OCI-LY7 (cell line): ENCODE measurements at regions not wholly inside any gene's neighbourhood (a gene's known extent, or its start where the extent isn't known, plus 50 kb on each side); places are given as distances from the start of the nearest gene placed in this dataset.

Source experiments
- BruUV-seq: library from RNA; stranded (reverse); fragments of 400-500 nt; replicated peaks from 2 replicates; lab custom pipeline; 2021; lab: Mats Ljungman, UMichigan
- CTCF ChIA-PET: fragments of 300-600 bp; sonication (Branson Sonifier 250); formaldehyde crosslinking; loops from one replicate; lab custom pipeline; 2022; ENCODE audit warnings: antibody characterized with exemption; ENCODE audit not compliant: unreplicated experiment; lab: Charles Lee
- POLR2A ChIA-PET: fragments of 300-600 bp; sonication (Branson Sonifier 250); formaldehyde crosslinking; loops from one replicate; lab custom pipeline; 2022; ENCODE audit warnings: antibody characterized with exemption; lab: Charles Lee
- DNase-seq: peaks from one replicate; pipeline ENCODE4 v3.0.0-alpha.2; 2015; ENCODE audit warnings: low spot score
- H2AFZ ChIP-seq: fragments of 200-600 bp; sonication (generic), shearing (Covaris generic); 2 replicates; pipeline ENCODE4 v1.6.1; 2014; ENCODE audit warnings: mild to moderate bottlenecking, antibody characterized with exemption, low read length, moderate library complexity
- H3K27ac ChIP-seq: fragments of 200-600 bp; sonication (generic); 2 replicates; pipeline ENCODE4 v1.5.1; 2014; ENCODE audit warnings: mixed run types, low read depth, mild to moderate bottlenecking, moderate library complexity, low read length, inconsistent platforms; ENCODE audit not compliant: poor library complexity, severe bottlenecking
- H3K36me3 ChIP-seq: fragments of 200-600 bp; sonication (generic); 2 replicates; pipeline ENCODE4 v1.6.1; 2014; ENCODE audit warnings: mild to moderate bottlenecking, antibody characterized with exemption, low read length, moderate library complexity, mixed read lengths; ENCODE audit not compliant: insufficient read depth
- H3K4me1 ChIP-seq: fragments of 200-600 bp; sonication (generic); 2 replicates; pipeline ENCODE4 v1.5.1; 2014; ENCODE audit warnings: mild to moderate bottlenecking, low read length; ENCODE audit not compliant: insufficient read depth, poor library complexity, severe bottlenecking
- H3K4me2 ChIP-seq: fragments of 200-600 bp; sonication (generic); 2 replicates; pipeline ENCODE4 v1.6.1; 2014; ENCODE audit warnings: mild to moderate bottlenecking, low read length
- H3K4me3 ChIP-seq: fragments of 200-600 bp; sonication (generic); 2 replicates; pipeline ENCODE4 v1.5.1; 2014; ENCODE audit warnings: mild to moderate bottlenecking, low read depth, low read length; ENCODE audit not compliant: poor library complexity, severe bottlenecking
- H3K79me2 ChIP-seq: fragments of 200-600 bp; sonication (generic); 2 replicates; pipeline ENCODE4 v1.6.1; 2016; ENCODE audit warnings: low read depth, mild to moderate bottlenecking, low read length, moderate library complexity, mixed read lengths; ENCODE audit not compliant: insufficient read depth
- H3K9me2 ChIP-seq: fragments of 200-600 bp; sonication (generic); 2 replicates; pipeline ENCODE4 v1.6.1; 2016; ENCODE audit warnings: mild to moderate bottlenecking, low read length, mixed read lengths; ENCODE audit not compliant: insufficient read depth
- H3K9me3 ChIP-seq: fragments of 200-600 bp; sonication (generic); 2 replicates; pipeline ENCODE4 v1.6.1; 2014; ENCODE audit warnings: mild to moderate bottlenecking, mixed run types, low read length, mixed read lengths
- H4K20me1 ChIP-seq: fragments of 200-600 bp; sonication (generic); 2 replicates; pipeline ENCODE4 v1.6.1; 2014; ENCODE audit warnings: mild to moderate bottlenecking, antibody characterized with exemption, low read length, moderate library complexity, mixed read lengths; ENCODE audit not compliant: insufficient read depth
- EZH2phosphoT487 ChIP-seq: fragments of 200-600 bp; sonication (generic); IDR thresholded peaks from 2 replicates; pipeline ENCODE4 v1.6.1; 2018; ENCODE audit warnings: low read depth, borderline replicate concordance, mild to moderate bottlenecking, mixed run types, antibody characterized with exemption, low read length, moderate library complexity, mixed read lengths
- intact Hi-C: fragments of 100-400 bp; cut with micrococcal nuclease; formaldehyde crosslinking; loops from one replicate; pipeline ENCODE4 v1.10.0; 2022; ENCODE audit not compliant: unreplicated experiment
- TF ChIP-seq, protein P1 (sequence below): fragments of 200-600 bp; sonication (generic); conservative IDR thresholded peaks from 2 replicates; pipeline ENCODE4 v1.5.1; 2014; ENCODE audit warnings: mild to moderate bottlenecking, antibody characterized with exemption, low read length, moderate library complexity, mixed read lengths

DNA sequence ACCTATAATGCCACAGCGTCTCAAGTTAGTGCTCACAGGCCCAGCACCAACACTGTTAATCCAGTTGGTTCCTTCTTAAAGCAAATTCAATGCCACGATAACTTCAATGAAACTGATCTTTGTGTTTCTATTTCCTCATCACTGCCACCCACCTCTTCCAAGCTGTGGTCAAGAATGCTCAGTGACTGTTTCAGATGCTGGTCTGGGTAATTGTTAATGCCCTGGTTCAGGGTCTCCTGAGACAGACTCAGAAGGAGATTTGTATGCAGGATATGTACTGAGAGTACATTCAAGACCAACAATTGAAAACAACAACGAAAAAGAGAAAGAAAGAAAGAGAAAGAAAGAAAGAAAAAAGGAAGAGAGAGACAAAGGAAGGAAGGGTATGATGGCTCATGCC lies 505.3 kb downstream of the TLE4 start:
- no peaks in the 10 kb centered on the region for H3K9me2 ChIP-seq
- H3K27ac ChIP-seq = no peak overlapping the region
- H3K4me2 ChIP-seq = no peak overlapping the region
- no peak overlapping the region for H3K4me3 ChIP-seq
- H3K79me2 ChIP-seq = no peaks in the 10 kb centered on the region
- H2AFZ ChIP-seq = no peak overlapping the region
- BruUV-seq = no TSS peak
- TF ChIP-seq EZH2phosphoT487 = no peak
- TF ChIP-seq, protein P1, sequence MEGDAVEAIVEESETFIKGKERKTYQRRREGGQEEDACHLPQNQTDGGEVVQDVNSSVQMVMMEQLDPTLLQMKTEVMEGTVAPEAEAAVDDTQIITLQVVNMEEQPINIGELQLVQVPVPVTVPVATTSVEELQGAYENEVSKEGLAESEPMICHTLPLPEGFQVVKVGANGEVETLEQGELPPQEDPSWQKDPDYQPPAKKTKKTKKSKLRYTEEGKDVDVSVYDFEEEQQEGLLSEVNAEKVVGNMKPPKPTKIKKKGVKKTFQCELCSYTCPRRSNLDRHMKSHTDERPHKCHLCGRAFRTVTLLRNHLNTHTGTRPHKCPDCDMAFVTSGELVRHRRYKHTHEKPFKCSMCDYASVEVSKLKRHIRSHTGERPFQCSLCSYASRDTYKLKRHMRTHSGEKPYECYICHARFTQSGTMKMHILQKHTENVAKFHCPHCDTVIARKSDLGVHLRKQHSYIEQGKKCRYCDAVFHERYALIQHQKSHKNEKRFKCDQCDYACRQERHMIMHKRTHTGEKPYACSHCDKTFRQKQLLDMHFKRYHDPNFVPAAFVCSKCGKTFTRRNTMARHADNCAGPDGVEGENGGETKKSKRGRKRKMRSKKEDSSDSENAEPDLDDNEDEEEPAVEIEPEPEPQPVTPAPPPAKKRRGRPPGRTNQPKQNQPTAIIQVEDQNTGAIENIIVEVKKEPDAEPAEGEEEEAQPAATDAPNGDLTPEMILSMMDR = no peak
- H3K36me3 ChIP-seq = no peaks in the 10 kb centered on the region
- intact Hi-C loops = no loop called here
- no peaks in the 10 kb centered on the region for H3K4me1 ChIP-seq
- no peaks in the 10 kb centered on the region for H3K9me3 ChIP-seq
- no peaks in the 10 kb centered on the region for H4K20me1 ChIP-seq
- POLR2A ChIA-PET = no interaction called here
- CTCF ChIA-PET = no interaction called here
- DNase-seq = no peak

DNA sequence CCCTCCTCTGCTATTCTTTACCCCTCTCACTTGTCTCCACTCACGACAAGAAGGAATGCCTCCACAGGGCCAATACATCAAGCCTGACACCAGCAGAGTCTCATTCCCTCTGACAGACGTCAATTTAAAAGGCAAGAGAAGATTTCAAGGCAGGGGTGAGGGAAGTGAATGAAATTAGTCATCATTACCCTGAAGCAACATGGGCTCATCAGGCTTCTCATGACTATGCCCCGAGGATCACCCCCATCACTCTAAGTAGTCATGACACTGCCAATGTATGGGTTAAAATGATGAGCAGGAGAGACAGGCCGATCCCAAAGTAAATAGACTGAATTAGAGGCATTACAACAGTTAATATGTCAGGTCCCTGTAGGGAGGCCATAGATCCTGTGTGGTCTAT lies 504.4 kb downstream of the TLE4 start:
- H2AFZ ChIP-seq = no peak overlapping the region
- H4K20me1 ChIP-seq = no peaks in the 10 kb centered on the region
- H3K36me3 ChIP-seq = no peaks in the 10 kb centered on the region
- intact Hi-C loops = no loop called here
- TF ChIP-seq, protein P1 = no peak
- no peak for TF ChIP-seq EZH2phosphoT487
- no peaks in the 10 kb centered on the region for H3K79me2 ChIP-seq
- no TSS peak for BruUV-seq
- POLR2A ChIA-PET = no interaction called here
- no peak overlapping the region for H3K27ac ChIP-seq
- no peak overlapping the region for H3K4me2 ChIP-seq
- DNase-seq = no peak
- H3K9me3 ChIP-seq = no peaks in the 10 kb centered on the region
- no peak overlapping the region for H3K4me3 ChIP-seq
- H3K9me2 ChIP-seq = no peaks in the 10 kb centered on the region
- H3K4me1 ChIP-seq = no peaks in the 10 kb centered on the region
- CTCF ChIA-PET = no interaction called here

DNA sequence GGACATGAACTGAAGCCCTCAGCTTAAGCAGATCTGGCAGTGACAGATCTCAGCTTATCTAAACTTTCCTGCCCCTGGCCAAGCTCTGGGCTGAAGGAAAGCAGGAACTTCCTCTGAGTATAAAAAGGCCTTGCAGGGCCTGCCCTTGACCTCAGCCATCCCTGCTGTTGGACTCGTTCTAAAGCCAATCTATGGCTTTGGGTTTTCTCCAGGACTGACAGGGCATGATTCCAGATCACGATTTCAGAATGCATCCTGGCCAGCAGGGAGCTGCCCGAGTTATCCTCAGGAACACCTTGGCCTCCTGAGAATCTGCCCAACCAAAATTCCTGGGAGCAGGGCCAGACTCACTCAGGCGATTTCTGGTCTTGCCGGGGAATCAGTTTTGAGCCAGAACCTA lies 502.7 kb downstream of the TLE4 start:
- H2AFZ ChIP-seq = no peak overlapping the region
- no peak for DNase-seq
- no peaks in the 10 kb centered on the region for H3K9me3 ChIP-seq
- no peak overlapping the region for H3K4me2 ChIP-seq
- ChIA-PET CTCF (no interaction called here), POLR2A (no interaction called here)
- BruUV-seq = no TSS peak
- TF ChIP-seq, protein P1 = no peak
- no peak for TF ChIP-seq EZH2phosphoT487
- intact Hi-C loops = no loop called here
- H3K27ac ChIP-seq = no peak overlapping the region
- no peaks in the 10 kb centered on the region for H3K79me2 ChIP-seq
- no peaks in the 10 kb centered on the region for H3K36me3 ChIP-seq
- H3K4me3 ChIP-seq = no peak overlapping the region
- no peaks in the 10 kb centered on the region for H3K9me2 ChIP-seq
- H4K20me1 ChIP-seq = no peaks in the 10 kb centered on the region
- H3K4me1 ChIP-seq = no peaks in the 10 kb centered on the region
